ENCODE measurements at regions not wholly inside any gene's neighbourhood (a gene's known extent, or its start where the extent isn't known, plus 50 kb on each side); places are given as distances from the start of the nearest gene placed in this dataset.
A peak's percentile ranks its signal among the peaks of the same experiment; 100 is the strongest.

DNA sequence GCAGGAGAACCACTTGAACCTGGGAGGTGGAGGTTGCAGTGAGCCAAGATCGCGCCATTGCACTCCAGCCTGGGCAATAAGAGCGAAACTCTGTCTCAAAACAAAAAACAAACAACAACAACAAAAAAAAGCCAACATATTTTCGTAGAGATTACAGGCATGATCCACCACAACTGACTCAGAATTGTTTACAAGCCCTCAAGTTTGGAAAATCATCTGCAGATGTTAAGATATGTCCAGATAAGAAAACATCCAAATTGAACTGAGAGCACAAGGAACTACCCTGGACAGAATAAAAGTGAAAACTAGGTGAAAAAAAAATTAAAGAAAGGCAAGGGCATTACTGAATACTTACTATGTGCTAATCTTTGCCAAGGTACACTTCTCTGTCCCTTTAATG, 89.8 kb upstream of the WLS start:
- H3K4me1 ChIP-seq: no peaks in the 10 kb centered on the region
- no peaks in the 10 kb centered on the region for H3K9me3 ChIP-seq
- no peak for DNase-seq
- H3K27me3 ChIP-seq: no peaks in the 10 kb centered on the region
- no peak overlapping the region for H3K4me3 ChIP-seq (ENCODE audit: low read depth, low read length)
- no peaks in the 10 kb centered on the region for H3K36me3 ChIP-seq
- TF ChIP-seq, protein P1, sequence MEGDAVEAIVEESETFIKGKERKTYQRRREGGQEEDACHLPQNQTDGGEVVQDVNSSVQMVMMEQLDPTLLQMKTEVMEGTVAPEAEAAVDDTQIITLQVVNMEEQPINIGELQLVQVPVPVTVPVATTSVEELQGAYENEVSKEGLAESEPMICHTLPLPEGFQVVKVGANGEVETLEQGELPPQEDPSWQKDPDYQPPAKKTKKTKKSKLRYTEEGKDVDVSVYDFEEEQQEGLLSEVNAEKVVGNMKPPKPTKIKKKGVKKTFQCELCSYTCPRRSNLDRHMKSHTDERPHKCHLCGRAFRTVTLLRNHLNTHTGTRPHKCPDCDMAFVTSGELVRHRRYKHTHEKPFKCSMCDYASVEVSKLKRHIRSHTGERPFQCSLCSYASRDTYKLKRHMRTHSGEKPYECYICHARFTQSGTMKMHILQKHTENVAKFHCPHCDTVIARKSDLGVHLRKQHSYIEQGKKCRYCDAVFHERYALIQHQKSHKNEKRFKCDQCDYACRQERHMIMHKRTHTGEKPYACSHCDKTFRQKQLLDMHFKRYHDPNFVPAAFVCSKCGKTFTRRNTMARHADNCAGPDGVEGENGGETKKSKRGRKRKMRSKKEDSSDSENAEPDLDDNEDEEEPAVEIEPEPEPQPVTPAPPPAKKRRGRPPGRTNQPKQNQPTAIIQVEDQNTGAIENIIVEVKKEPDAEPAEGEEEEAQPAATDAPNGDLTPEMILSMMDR (IDR thresholded peaks at IDR 0.05; ENCODE audit: low read depth, low read length): no peak

DNA sequence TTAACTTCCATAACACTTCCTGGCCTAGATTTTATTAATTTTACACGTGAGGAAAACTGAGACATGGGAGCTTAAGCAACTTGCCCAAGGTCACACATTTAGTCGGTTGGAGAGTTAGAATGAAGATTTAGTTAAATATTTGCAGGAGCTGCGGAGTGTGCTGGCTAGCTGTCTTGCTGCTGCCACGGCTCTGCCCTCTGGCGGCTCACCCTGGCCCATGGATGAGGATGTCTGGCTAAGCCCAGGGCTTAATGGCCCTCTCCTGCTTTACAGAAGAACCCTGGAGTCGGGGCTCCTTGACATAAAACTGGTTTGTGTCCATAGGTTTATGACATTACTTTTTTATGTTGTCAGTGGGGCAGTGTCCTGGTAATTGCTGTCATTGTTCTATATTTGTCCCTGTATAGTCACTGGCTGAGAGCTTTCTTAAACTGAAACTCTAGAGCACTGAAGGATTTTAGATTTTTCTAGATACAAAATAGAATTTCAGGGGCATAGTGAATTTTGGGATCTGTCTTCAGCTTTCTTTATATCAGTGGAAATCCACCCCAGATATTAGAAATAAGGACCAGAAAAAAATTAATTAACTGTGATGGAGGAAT, 88.9 kb upstream of the WLS start:
- no peaks in the 10 kb centered on the region for H3K27me3 ChIP-seq
- peak; percentile 70 for DNase-seq
- H3K4me3 ChIP-seq (ENCODE audit: low read depth, low read length): no peak overlapping the region
- H3K36me3 ChIP-seq: no peaks in the 10 kb centered on the region
- TF ChIP-seq, protein P1 (IDR thresholded peaks at IDR 0.05; ENCODE audit: low read depth, low read length): peak; percentile 70
- no peaks in the 10 kb centered on the region for H3K4me1 ChIP-seq
- H3K9me3 ChIP-seq: no peaks in the 10 kb centered on the region

- no peaks in the 10 kb centered on the region for H3K9me3 ChIP-seq
- TF ChIP-seq, protein P1 (IDR thresholded peaks at IDR 0.05; ENCODE audit: low read depth, low read length): no peak
- H3K4me3 ChIP-seq (ENCODE audit: low read depth, low read length): no peak overlapping the region
- H3K36me3 ChIP-seq: no peaks in the 10 kb centered on the region
- DNase-seq: no peak
- H3K27me3 ChIP-seq: no peaks in the 10 kb centered on the region
- no peaks in the 10 kb centered on the region for H3K4me1 ChIP-seq
Observed at GRCh38 chr1:68320349-68320748, 88.0 kb upstream of the WLS start.

DNA sequence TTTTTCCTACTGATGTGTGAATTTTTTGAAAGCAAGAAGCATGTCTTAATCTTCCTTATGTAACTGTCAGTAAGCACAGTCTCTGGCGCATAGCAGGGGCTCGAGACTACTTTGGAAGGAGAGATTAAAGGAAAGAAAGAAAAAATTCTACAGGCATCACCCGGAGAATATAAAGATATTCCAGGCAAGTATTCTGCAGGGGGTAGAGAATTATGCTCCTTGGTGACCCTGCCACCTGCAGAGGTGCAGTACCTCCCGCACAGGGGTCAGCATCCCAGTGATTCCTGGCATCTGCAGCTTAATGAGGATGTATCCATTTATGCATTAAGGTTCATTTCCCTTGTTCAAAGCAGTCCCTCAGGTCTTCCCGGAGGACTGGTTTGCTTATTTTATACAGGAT, 87.6 kb upstream of the WLS start:
- Histone ChIP-seq H3K4me1 (no peaks in the 10 kb centered on the region), H3K27me3 (no peaks in the 10 kb centered on the region), H3K9me3 (no peaks in the 10 kb centered on the region), H3K36me3 (no peaks in the 10 kb centered on the region), H3K4me3 (ENCODE audit: low read depth, low read length) (no peak overlapping the region)
- TF ChIP-seq, protein P1 (IDR thresholded peaks at IDR 0.05; ENCODE audit: low read depth, low read length): no peak
- no peak for DNase-seq

- H3K4me1 ChIP-seq: no peaks in the 10 kb centered on the region
- no peaks in the 10 kb centered on the region for H3K9me3 ChIP-seq
- TF ChIP-seq, protein P1 (IDR thresholded peaks at IDR 0.05; ENCODE audit: low read depth, low read length): no peak
- no peak for DNase-seq
- H3K36me3 ChIP-seq: no peaks in the 10 kb centered on the region
- H3K27me3 ChIP-seq: no peaks in the 10 kb centered on the region
- H3K4me3 ChIP-seq (ENCODE audit: low read depth, low read length): no peak overlapping the region
Observed at GRCh38 chr1:68317543-68317942, 85.2 kb upstream of the WLS start.

GRCh38 chr1:68314151-68314780, 81.9 kb upstream of the WLS start:
- H3K27me3 ChIP-seq: no peaks in the 10 kb centered on the region
- no peak for DNase-seq

More at GRCh38 chr1:68314151-68314780, 81.9 kb upstream of the WLS start:
- Histone ChIP-seq H3K4me1 (no peaks in the 10 kb centered on the region), H3K36me3 (no peaks in the 10 kb centered on the region), H3K9me3 (no peaks in the 10 kb centered on the region), H3K4me3 (ENCODE audit: low read depth, low read length) (no peak overlapping the region)
- TF ChIP-seq, protein P1 (IDR thresholded peaks at IDR 0.05; ENCODE audit: low read depth, low read length): no peak
